Peyer's patch (tissue), 4 donors: ENCODE measurements at regions not wholly inside any gene's neighbourhood (a gene's known extent, or its start where the extent isn't known, plus 50 kb on each side); places are given as distances from the start of the nearest gene placed in this dataset.

Experiments used
- DNase-seq, 3 donors: peaks; one replicate each; pipeline ENCODE4 v3.0.0-alpha.2; 2017 to 2019
- H3K27ac ChIP-seq, 4 donors: fragments of 200-600 bp; sonication (generic); one replicate each; pipeline ENCODE4 v1.5.1; 2016 to 2019
- H3K27me3 ChIP-seq, 2 donors: fragments of 200-600 bp; sonication (generic); one replicate each; pipeline ENCODE4 v1.5.1; 2019
- H3K36me3 ChIP-seq, 3 donors: fragments of 200-600 bp; sonication (generic); one replicate each; pipeline ENCODE4 v1.5.1; 2016 to 2019
- H3K4me1 ChIP-seq, 4 donors: fragments of 200-600 bp; sonication (generic); one replicate each; pipeline ENCODE4 v1.5.1; 2016 to 2019
- H3K4me3 ChIP-seq, 4 donors: fragments of 200-600 bp; sonication (generic); 1 replicate in 3 of 4; 2 replicates in 1 of 4; pipeline ENCODE4 v1.5.1; 2016 to 2019; ENCODE audit warnings: mild to moderate bottlenecking in 1 of 4
- H3K9me3 ChIP-seq, 4 donors: fragments of 200-600 bp; sonication (generic); one replicate each; pipeline ENCODE4 v1.5.1; 2016 to 2019; ENCODE audit warnings: mild to moderate bottlenecking in 1 of 4
- CTCF ChIP-seq, 6 experiments: fragments of 450-650 bp in 4 of 6; fragments of 200-600 bp in 2 of 6; sonication (generic) in 1 of 6; IDR thresholded peaks; one replicate each; pipeline ENCODE4 v1.5.1; 2017 to 2019; ENCODE audit warnings: antibody characterized with exemption in 6 of 6, mild to moderate bottlenecking in 3 of 6, moderate library complexity in 1 of 6
- POLR2A ChIP-seq, 2 donors: fragments of 450-650 bp; IDR thresholded peaks; one replicate each; pipeline ENCODE4 v1.5.1; 2017; ENCODE audit warnings: antibody characterized with exemption in 2 of 2, mild to moderate bottlenecking in 2 of 2, moderate library complexity in 2 of 2

DNA sequence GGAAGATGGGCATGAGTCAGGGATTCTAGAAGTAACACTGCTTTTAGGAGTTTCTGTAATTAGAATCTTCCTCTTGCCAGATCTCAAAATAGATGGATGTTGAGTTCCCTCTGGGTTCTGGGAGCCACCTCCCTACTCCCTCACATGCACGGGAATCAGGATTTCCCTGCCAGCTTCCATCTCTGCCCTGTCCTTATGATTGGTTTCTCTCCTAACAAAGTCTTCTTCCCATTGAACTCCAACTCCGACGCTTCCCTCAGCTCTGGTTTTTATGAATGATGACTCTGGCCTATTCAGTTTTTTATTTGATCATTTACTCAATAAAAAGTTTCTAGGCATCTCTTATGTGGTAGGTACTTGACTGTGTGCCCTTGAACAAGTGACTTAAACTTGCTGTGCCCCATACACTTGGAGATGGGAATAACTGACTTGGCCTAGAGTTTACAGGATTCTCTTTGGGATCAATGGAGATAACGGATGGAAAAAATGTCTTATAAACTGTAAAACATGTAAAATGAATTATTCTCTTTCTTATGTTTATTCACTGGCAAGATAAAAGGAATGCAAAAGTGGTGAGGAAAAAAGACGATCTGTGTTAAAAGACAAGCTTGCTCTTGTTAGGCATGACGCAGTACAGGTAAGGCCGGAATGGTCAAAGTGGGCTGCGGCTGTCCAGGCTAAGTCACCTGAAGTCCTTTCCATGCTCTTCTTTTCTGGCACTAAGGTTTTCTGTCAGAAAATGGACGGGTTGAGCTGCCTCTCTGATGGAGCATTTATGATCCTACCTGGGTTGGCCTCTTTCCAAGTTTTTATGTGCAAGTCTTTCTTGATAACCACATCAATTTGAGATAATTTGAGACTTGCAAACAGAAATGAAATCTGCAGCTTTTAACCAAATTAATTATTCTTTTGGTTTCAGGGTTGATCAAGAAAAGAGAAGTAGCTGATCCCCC, 199.6 kb downstream of the MYCN start:
- Histone ChIP-seq H3K9me3 (no peaks in the 10 kb centered on the region), H3K27ac (no peak overlapping the region), H3K4me3 (no peak overlapping the region), H3K4me1 (no peaks in the 10 kb centered on the region), H3K27me3 (no peaks in the 10 kb centered on the region), H3K36me3 (no peaks in the 10 kb centered on the region)
- DNase-seq = no peak
- TF ChIP-seq CTCF (IDR thresholded peaks at IDR 0.05) (no peak), POLR2A (IDR thresholded peaks at IDR 0.05) (no peak)

GRCh38 chr2:16138811-16139662, 198.7 kb downstream of the MYCN start:
- H3K4me1 ChIP-seq = no peaks in the 10 kb centered on the region
- H3K27me3 ChIP-seq = no peaks in the 10 kb centered on the region
- H3K9me3 ChIP-seq = no peaks in the 10 kb centered on the region
- DNase-seq = no peak
- H3K4me3 ChIP-seq = no peak overlapping the region
- H3K27ac ChIP-seq = no peak overlapping the region
- no peaks in the 10 kb centered on the region for H3K36me3 ChIP-seq
- TF ChIP-seq POLR2A (IDR thresholded peaks at IDR 0.05) = no peak
- TF ChIP-seq CTCF (IDR thresholded peaks at IDR 0.05) = no peak

- no peaks in the 10 kb centered on the region for H3K36me3 ChIP-seq
- no peak for TF ChIP-seq CTCF (IDR thresholded peaks at IDR 0.05)
- TF ChIP-seq POLR2A (IDR thresholded peaks at IDR 0.05) = no peak
- no peak for DNase-seq
- H3K27me3 ChIP-seq = no peaks in the 10 kb centered on the region
- no peaks in the 10 kb centered on the region for H3K4me1 ChIP-seq
- H3K4me3 ChIP-seq = no peak overlapping the region
- no peak overlapping the region for H3K27ac ChIP-seq
- H3K9me3 ChIP-seq = no peaks in the 10 kb centered on the region
Measured at GRCh38 chr2:16137080-16137755, 196.9 kb downstream of the MYCN start.

DNA sequence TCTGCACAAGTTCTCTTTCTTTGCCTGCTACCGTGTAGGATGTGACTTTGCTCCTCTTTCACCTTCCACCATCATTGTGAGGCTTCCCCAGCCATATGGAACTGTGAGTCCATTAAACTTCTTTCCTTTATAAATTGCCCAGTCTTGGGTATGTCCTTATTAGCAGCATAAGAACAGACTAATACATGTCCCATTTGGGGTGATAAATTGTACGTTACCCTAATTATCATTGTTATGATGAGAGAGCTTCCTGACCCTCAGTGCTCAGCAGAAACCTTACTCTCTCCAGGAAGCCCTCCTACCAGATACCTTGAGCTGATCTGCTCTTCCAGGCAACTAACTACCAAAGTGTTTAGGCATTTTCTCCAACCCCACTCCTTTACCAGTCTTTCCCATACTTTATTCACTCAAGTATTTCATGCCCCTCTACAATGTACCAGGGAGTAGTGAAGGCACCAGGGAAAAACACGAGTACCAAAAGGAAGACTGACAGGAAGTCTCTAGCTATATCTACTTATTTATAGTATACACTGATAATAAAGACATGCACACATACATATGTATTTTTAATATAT, 196.2 kb downstream of the MYCN start:
- H3K4me1 ChIP-seq = no peaks in the 10 kb centered on the region
- H3K36me3 ChIP-seq = no peaks in the 10 kb centered on the region
- H3K4me3 ChIP-seq = no peak overlapping the region
- H3K27me3 ChIP-seq = no peaks in the 10 kb centered on the region
- no peak overlapping the region for H3K27ac ChIP-seq
- TF ChIP-seq POLR2A (IDR thresholded peaks at IDR 0.05) = no peak
- no peak for TF ChIP-seq CTCF (IDR thresholded peaks at IDR 0.05)
- no peak for DNase-seq
- H3K9me3 ChIP-seq = no peaks in the 10 kb centered on the region

- H3K27ac ChIP-seq = no peak overlapping the region
- no peaks in the 10 kb centered on the region for H3K9me3 ChIP-seq
- TF ChIP-seq POLR2A (IDR thresholded peaks at IDR 0.05) (no peak), CTCF (IDR thresholded peaks at IDR 0.05) (no peak)
- H3K27me3 ChIP-seq = no peaks in the 10 kb centered on the region
- no peaks in the 10 kb centered on the region for H3K4me1 ChIP-seq
- DNase-seq = no peak
- H3K4me3 ChIP-seq = no peak overlapping the region
- H3K36me3 ChIP-seq = no peaks in the 10 kb centered on the region
Measured at GRCh38 chr2:16135913-16136310, 195.6 kb downstream of the MYCN start.
